NCI-H446 (cell line): ENCODE measurements at regions not wholly inside any gene's neighbourhood (a gene's known extent, or its start where the extent isn't known, plus 50 kb on each side); places are given as distances from the start of the nearest gene placed in this dataset.
"Not testable (repeated sequence)": the region's sequence is repeated elsewhere in the genome, so short reads cannot be mapped to it uniquely, and the experiment has no call there.

Source experiments
- DNase-seq, 2 experiments: peaks; one replicate each; lab custom pipeline; 2025; lab: John Stamatoyannopoulos, UW

DNA sequence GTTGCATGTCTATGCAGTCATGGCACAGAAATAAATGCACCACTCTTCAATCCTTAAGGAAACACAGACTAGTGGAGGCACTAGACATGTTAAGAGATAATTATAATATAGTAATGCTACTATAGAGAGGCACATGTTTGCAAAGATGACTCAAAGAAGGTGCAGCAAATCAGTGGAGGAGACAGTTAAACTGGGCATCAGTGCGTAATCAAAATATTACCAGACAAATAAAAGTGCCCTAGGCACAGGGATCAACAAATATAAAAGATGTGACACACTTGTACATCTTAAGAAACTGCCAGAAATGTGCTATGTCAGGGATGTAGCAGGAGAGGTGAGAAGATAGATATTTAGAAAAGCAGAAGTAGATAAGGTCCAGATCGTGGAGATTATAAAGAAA, 642.1 kb downstream of the SLCO4C1 start:
- no peak for DNase-seq

DNA sequence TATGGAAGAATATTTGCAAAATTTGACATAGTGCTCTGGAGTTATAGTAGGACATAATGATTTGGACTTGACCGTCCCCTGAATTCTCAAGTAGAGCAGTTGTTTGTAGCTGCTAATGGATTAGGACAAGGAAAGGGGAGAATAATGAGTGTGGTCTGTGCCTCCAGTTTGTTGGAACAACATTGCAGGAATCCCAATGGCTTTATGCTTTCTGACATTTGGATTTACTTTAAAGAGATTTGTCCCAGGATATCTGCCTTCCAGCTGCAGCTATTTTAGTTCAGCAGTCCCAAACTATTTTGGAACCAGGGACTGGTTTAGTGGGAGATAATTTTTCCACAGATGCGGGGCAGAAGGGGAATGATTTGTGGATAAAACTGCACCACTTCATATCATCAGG, 648.2 kb downstream of the SLCO4C1 start:
- DNase-seq, result no peak

DNA sequence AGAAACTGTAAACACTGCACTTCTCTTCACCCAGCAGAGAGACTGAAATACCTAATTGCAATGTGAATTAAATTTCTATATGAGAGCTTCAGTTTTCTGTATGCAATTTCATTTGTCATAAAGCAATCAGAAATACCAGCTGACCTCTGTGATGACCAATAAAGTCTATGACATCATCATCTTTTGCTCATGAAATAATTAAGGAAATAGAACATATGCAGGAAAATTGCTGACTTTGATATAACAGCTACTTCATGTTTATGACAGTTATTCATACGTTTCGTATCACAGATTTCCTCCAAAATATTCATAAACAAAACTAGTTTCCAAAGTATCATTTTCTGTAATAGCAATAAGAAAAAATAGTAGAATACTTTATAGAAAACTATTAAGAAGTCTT, 652.3 kb downstream of the SLCO4C1 start:
- DNase-seq, result no peak

DNA sequence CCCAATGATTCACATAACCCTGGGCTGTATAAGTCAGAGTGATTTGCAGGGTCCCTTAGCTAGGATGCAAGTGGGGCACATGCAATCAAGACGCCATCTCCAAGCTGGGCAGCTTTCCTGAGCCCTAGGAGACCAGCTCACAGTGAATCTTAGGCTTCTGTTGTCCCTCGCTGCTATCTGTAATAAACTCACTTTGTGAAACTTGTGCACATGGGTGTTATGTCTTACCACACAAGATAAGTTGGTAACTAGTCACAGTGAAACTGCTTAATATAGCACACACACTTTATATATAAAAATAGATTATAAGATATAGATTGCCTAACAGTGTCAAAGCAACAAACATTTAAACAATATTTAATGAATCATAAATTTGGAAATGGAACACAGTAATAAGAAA, 658.5 kb downstream of the SLCO4C1 start:
- no peak for DNase-seq

DNA sequence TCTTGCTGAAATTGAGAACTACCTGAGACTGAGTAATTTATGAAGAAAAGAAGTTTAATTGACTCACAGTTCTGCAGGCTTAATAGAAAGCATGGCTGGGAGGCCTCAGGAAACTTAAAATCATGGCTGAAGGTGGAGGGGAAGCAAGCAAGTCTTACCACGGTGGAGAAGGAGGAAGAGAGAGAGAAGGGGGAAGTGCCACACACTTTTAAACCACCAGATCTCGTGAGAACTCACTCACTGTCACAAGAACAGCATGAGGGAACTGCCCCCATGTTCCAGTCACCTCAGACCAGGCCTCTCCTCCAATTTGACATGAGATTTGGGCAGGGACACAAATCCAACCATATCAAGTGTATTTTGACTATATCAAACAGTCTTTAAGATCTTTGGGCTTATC, 668.3 kb downstream of the SLCO4C1 start:
- not testable (repeated sequence) for DNase-seq

DNA sequence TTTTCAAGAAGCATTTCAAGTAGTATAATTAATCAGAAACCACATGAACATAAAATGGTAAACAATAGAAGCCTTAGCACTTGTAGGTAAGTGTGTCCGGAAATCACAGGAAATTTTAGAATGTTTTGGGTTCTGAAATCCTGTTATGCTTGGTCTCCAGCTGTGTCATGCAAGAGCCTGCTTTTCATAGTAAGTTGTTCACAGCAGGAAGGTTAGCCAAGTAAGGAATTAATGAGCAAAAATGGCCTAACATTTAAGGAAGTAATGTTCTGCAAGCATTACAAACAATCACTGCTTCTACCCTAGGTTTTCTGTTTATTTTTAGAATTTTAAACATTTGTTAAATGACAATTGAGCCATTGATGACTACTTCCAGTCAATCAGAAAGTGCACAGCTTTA, 669.5 kb downstream of the SLCO4C1 start:
- no peak for DNase-seq

DNA sequence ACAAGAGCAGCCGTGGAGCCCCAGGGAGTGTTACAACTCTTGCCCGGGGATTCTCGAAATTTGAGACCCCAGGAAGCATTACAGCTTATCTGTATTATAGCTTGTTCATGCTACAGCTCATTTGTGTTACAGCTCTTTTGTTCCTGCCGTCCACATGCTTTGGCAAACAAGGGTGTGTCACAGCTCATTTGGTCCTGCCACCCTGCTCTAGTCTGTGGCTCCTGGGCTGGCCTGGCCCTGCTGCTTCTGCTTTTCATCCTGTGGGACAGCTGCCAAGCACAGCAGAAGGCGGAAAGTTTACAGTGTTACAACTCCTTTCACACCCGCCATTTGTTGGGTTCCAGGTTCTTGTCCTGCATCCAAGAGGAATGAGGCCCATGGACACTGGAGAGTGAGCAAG, 685.0 kb downstream of the SLCO4C1 start:
- DNase-seq, result peak in 1 of 2 experiments; percentile 22

DNA sequence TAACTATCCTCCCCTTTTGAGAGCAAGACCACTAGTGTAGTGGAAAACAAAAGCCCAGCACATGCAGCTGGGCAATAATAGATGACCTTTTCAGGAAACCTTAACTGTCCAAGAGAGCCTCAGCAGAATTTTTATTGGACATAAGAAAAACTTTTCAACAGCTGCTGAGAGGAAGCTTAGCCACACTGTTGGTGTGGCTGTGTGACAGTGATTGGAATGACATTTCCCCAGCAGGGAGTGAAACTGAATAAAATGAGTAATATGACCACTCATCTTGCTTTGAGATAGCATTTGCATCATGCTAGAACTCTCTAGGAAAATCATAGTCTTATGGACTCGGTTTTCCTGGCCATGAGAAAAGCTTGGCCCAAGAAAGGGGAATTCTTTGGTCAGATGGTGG, 687.8 kb downstream of the SLCO4C1 start:
- DNase-seq, result no peak

DNA sequence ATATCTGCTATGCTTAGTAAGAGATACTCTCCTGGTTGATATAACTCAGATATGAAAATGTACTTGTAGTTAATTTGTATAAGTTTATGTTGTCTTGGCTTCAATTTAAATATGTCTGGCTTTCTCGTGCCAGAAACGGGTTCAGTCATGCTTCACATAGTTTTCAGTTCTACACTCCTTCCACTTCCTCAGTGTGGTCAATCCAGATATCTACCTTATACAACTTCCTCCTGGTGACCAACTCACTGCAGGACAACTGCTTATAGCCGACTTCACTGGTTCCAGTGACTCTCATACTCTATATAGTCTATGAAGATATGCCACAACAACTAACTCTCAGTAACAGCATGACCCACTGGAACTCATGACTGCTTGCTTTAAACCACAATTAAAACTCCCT, 690.4 kb downstream of the SLCO4C1 start:
- no peak for DNase-seq

DNA sequence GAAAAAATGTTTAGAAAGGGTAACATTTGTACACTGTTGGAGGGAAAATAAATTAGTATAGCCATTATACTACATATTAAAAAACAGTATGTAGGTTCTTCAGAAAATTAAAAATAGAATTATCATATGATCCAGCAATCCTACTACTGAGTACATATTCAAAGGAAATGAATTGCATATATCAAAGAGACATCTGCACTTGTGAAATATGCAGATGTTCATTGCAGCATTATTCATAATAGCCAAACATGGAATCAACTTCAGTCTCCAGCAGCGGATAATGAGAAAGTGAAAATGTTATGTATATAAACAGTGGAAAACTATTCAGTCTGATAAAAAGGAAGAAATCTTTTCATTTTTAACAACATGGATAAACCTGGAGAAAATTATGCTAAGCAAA, 695.5 kb downstream of the SLCO4C1 start:
- no peak for DNase-seq

DNA sequence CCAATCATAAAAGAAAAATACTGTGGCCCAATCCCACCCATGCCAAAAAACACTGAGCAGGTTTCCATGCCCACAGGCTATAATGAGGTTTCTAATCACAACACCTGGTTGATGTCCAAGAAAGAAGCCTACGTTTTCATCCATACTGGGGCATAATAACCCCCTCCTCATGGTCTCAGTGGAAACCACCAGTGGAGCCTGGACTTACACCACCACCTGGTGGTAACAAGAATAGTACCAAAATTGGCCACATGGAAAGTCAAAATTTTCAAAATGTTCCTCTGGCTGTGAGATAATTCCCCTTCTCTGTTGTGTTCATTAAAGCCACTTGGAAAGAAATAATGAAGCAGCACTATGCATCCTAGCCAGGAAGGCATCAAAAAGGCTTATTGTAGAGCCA, 687.3 kb upstream of the ST8SIA4 start:
- peak in 1 of 2 experiments; percentile 19 for DNase-seq

DNA sequence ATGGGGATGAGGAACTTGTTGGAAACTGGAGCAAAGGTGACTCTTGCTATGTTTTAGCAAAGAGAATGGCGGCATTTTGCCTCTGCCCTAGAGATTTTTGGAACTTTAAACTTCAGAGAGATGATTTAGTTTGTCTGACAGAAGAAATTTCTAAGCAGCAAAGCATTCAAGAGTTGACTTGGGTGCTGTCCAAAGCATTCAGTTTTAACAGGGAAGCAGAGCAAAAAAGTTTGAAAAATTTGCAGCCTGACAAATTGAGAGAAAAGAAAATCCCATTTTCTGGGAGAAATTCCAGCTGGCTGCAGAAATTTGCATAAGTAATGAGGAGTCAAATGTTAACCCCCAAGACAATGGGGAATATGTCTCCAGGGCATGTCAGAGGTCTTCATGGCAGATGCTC, 682.3 kb upstream of the ST8SIA4 start:
- DNase-seq, result no peak

DNA sequence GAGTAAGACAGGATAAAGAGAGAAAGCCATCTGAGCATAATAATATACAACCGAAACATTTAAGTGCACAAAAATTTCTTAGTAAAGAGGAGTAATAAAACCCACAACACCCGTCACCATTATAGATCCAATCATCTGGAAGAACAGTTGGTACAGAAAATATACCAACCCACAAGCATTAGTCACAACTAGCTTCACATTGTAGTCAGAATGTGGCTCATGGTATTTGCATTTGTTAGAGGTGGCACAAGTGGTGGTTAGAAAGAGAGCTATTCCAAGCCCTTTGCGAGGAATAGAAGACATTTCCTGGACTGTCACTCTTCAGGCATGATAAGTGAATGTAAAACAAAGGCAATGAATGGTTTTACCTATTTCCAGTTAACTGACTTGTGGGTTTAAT, 677.5 kb upstream of the ST8SIA4 start:
- DNase-seq, result no peak

DNA sequence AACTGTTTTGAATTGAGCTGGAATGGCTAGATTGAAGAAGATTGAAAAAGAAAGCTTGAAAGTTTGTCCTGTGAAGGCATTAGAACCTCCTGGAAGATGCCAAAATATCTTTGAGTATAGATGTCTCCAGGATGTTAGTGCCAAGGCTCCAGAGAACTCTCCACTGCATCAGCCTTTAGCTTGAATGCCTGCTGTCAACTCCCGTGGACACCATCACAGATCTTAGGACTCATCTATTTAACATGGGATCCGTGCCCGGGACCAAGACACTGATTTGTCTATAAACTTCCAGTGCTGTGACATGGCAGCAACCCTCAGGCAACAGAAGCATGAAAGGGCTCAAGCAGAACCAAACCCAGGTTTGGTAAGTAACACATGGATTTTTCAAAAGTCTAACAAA, 670.9 kb upstream of the ST8SIA4 start:
- DNase-seq, result no peak

DNA sequence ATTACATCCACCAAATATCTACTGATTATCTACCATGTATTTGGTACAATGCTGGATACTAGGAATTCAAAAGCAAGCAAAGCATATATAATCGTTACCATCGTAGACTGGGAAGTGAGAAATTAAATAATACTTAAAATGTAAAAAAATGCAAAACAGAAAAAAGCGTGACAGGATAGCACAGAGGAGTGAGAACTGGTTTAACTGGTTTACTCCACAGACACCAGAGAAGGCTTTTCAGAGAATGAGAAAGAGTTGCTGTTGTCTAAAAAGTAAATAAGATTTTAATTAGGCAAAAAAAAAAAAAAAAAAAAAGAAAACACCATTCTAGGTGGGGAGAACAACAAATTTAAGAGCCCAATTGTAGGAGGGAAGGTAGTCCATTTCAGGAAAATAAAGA, 657.9 kb upstream of the ST8SIA4 start:
- no peak for DNase-seq

DNA sequence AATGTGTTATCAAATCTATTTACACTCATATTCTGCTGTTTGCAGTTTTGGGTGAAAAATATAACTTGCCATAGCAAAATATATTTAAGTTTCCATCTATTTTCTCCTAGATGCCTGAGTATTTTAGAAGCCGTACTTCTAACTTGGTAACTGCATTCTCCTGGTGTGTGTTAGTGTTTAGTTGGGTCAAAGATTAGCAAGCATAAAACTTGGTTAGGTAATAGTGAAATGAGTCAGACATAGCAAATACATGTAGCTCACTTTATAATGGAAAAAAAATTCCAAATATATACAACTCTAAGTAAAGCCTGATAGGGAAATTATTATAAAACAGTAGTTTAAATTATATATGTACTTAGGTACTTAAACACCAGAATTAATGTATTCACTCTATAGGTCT, 640.7 kb upstream of the ST8SIA4 start:
- no peak for DNase-seq

DNA sequence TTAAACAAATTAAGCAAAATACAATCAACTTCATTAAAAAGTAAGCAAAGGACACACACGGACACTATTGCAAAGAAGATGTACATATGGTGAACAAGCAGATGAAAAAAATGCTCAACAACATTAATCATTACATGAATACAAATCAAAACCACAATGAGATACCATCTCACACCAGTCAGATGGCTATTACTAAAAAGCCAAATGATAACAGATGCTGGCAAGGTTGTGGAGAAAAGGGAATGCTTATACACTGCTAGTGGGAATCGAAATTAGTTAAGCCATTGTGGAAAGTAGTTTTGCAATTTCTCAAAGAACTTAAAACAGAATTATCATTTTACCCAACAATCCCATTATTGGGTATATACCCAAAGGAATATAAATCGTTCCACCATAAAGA, 636.2 kb upstream of the ST8SIA4 start:
- no peak for DNase-seq

DNA sequence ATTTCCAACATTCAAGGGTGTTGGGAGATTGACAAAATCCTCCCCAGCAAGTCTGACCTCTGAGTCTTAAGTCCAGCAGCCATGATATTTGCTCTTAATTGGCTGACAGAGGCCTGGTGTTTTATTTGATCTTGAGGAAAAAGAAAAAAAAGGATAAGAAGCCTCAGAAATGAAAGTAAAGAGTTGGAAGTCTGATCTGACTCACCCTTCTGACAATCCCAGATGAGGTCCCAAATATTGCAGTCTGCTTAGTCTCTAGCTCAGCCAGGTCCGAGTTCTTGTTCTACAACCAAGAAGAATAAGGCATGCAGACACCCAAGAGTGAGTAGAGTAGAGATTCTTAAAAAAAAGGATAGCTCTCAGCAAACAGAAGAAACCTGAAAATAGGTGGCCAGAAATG, 632.5 kb upstream of the ST8SIA4 start:
- no peak for DNase-seq

DNA sequence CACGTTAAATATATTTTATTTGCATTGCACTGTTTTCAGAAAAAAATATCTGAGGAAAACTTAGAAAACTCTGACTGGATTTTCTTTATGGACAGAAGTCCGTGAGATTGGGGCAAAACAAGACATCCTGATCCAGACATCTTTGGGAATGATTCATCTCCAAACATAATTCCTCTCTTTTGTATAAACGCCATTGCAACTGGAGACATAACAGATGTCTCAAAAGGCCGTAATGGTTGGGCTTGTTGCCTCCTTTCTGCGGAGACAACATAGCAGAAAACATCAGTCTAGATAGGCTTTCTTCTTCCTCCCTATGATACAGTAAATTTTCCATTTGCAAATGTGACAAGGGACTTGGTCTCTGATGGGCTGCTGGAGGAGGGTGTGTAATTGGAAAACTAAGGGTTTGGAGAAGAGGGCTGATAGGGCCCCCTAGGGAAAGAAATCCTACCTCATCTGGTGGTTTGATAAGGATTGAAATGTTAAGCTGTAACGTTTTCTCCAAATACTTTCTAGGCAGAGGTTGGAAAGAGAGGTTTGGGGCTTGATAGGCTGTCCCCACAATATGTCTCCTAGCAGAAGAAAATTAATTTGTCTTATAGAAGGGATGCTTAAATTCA, 631.5 kb upstream of the ST8SIA4 start:
- no peak for DNase-seq

DNA sequence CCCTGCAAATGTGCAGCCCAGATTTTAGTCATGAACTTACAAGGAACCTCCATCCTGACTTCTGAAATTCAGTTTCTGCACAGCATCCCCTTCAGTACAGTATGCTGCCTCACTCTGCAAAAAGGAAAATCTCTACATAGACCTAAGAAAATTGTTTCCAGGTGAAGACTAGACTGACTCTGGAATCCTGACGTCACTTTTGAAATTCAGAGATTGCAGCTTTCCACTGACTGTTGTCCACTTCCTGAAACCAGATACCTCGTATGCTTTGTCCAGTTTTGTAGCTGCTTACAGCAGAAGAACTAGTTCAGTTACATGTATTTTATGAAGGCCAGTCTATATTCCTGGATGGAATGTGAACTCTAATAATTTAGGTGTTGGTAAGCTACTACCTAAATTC, 629.3 kb upstream of the ST8SIA4 start:
- no peak for DNase-seq

DNA sequence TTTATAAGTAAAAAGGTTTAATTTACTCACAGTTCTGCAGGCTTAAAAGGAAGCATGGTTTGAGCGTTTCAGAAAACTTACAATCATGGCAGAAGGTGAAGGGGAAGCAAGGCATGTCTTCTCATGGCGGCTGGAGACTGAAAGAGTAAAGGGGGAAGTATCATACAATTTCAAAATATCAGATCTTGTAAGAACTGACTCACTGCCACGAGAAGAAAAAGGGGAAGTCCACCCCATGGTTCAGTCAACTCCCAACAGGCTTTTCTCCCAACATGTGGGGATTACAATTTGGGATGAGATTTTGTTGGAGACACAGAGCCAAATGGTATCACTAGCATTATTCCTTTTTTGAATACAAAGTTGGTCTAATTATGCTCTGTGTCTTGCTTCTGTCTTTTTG, 627.9 kb upstream of the ST8SIA4 start:
- no peak for DNase-seq

DNA sequence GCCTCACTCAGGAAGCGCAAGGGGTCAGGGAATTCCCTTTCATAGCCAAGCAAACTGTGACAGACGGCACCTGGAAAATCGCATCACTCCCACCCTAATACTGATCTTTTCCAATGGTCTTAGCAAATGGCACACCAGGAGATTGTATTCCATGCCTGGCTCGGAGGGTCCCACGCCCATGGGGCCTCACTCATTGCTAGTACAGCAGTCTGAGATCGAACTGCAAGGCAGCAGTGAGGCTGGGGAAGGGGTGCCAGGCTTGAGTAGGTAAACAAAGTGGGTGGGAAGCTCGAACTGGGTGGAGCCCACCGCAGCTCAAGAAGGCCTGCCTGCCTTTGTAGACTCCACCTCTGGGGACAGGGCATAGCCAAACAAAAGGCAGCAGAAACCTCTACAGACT, 626.0 kb upstream of the ST8SIA4 start:
- DNase-seq, result not testable (repeated sequence)

DNA sequence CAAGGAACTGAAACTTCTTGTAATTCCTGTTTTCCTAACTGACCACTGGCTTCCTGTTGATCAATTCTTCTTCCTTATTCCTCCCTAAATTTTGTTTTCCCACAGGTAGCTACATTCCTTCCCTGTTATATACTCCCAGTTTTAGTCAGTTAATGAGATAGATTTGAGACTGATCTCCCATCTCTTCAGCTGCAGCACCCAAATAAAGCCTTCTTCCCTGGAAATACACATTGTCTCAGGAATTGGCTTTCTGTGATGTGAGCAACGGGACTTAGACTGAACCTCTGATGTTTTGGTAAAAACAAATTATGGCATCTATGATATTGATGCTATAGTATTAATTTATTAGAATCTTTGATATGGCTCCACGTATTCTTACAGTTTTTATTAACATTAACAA, 617.3 kb upstream of the ST8SIA4 start:
- DNase-seq, result no peak

DNA sequence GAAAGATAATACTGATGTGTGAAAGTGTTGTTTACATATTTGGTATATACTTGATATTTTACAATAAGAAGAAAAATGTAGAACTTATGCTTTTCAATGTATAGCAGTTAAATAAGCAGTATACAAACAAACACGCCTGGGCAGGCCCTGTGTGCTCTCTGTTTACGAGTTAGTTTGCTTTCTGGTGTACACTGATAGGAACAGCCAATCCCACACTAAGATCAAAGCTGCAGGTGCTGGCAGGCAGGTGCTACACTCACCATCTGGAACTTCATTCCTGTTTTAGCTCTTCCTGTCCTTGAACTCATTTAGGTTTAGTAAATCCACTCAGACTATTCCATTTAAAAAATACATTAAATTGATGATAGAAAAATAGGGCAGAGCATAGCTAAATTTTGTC, 614.7 kb upstream of the ST8SIA4 start:
- DNase-seq, result no peak

DNA sequence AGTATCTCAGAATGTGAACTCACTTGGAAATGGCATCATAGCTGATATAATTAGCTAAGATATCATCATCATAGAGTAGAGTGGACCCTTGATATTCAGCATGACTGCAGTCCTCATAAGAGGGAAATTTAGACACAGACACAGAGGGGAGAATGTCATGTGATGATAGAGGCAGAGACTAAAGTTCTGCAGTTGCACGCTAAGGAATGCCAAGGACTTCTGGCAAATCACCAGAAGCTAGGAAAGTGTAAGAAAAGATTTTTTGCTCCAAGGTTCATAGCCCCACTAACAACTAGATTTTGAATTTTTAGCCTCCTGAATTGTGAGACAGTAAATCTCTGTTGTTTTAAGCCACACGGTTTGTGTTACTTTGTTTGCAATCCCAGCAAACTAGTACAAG, 612.6 kb upstream of the ST8SIA4 start:
- no peak for DNase-seq
